ENCODE measurements at regions not wholly inside any gene's neighbourhood (a gene's known extent, or its start where the extent isn't known, plus 50 kb on each side); places are given as distances from the start of the nearest gene placed in this dataset.
"Not testable (repeated sequence)": the region's sequence is repeated elsewhere in the genome, so short reads cannot be mapped to it uniquely, and the experiment has no call there.

GRCh38 chr6:120786682-120787081, 547.6 kb downstream of the TBC1D32 start:
- DNase-seq, result no peak

GRCh38 chr6:120786256-120786655, 548.0 kb downstream of the TBC1D32 start:
- DNase-seq, result no peak

GRCh38 chr6:120785459-120786086, 548.7 kb downstream of the TBC1D32 start:
- no peak for DNase-seq

- no peak for DNase-seq
These were observed 554.8 kb downstream of the TBC1D32 start for GRCh38 chr6:120779441-120779840.

- DNase-seq, result no peak
These were observed 558.6 kb downstream of the TBC1D32 start for GRCh38 chr6:120775698-120776097.

- DNase-seq, result no peak
These were observed 560.0 kb downstream of the TBC1D32 start for GRCh38 chr6:120774275-120774674.

- no peak for DNase-seq
These were observed 563.3 kb downstream of the TBC1D32 start for GRCh38 chr6:120771019-120771418.

- no peak for DNase-seq
These were observed 570.0 kb downstream of the TBC1D32 start for GRCh38 chr6:120764312-120764711.

GRCh38 chr6:120759570-120759969, 574.7 kb downstream of the TBC1D32 start:
- DNase-seq, result no peak

GRCh38 chr6:120748574-120748973, 585.7 kb downstream of the TBC1D32 start:
- not testable (repeated sequence) for DNase-seq

GRCh38 chr6:120736740-120737139, 597.5 kb downstream of the TBC1D32 start:
- no peak for DNase-seq

GRCh38 chr6:120735641-120736040, 598.6 kb downstream of the TBC1D32 start:
- DNase-seq, result no peak

GRCh38 chr6:120711255-120711654, 623.0 kb downstream of the TBC1D32 start:
- no peak for DNase-seq

- no peak for DNase-seq
These were observed 634.3 kb downstream of the TBC1D32 start for GRCh38 chr6:120700001-120700400.

- DNase-seq, result no peak
These were observed 647.8 kb downstream of the TBC1D32 start for GRCh38 chr6:120686492-120686891.

GRCh38 chr6:120682145-120682544, 652.1 kb downstream of the TBC1D32 start:
- no peak for DNase-seq

GRCh38 chr6:120681204-120681603, 653.1 kb downstream of the TBC1D32 start:
- DNase-seq, result no peak

- DNase-seq, result no peak
These were observed 658.4 kb downstream of the TBC1D32 start for GRCh38 chr6:120675886-120676285.

GRCh38 chr6:120671519-120671918, 662.8 kb downstream of the TBC1D32 start:
- no peak for DNase-seq

- DNase-seq, result no peak
These were observed 681.8 kb downstream of the TBC1D32 start for GRCh38 chr6:120652506-120652905.

- no peak for DNase-seq
These were observed 685.6 kb downstream of the TBC1D32 start for GRCh38 chr6:120648713-120649112.

GRCh38 chr6:120646101-120646500, 688.2 kb downstream of the TBC1D32 start:
- DNase-seq, result no peak

GRCh38 chr6:120632975-120633374, 701.3 kb downstream of the TBC1D32 start:
- no peak for DNase-seq

- no peak for DNase-seq
These were observed 706.7 kb downstream of the TBC1D32 start for GRCh38 chr6:120627612-120628011.

GRCh38 chr6:120622127-120622631, 712.1 kb downstream of the TBC1D32 start:
- no peak for DNase-seq
